ENCODE measurements at regions not wholly inside any gene's neighbourhood (a gene's known extent, or its start where the extent isn't known, plus 50 kb on each side); places are given as distances from the start of the nearest gene placed in this dataset.

DNA sequence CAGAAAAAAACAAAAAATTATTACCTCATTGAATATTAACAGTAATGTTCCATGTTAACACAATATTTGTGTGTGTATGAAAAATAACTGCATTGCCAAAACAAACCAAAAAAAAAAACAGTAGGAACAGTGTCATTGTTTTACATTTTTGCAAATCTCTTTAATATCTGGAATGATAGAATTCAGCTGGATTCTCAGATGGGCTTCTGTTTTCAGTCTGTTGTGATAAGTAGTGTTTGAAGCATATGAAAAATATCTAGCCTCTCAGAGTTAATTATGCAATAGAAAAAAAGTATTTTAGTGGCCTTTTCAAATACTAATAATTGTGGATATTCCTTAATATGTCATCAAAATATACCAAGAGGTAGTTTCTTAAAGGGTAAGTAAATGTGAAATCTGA is 52.9 kb upstream of the RWDD3 start:
- TF ChIP-seq, protein P1, sequence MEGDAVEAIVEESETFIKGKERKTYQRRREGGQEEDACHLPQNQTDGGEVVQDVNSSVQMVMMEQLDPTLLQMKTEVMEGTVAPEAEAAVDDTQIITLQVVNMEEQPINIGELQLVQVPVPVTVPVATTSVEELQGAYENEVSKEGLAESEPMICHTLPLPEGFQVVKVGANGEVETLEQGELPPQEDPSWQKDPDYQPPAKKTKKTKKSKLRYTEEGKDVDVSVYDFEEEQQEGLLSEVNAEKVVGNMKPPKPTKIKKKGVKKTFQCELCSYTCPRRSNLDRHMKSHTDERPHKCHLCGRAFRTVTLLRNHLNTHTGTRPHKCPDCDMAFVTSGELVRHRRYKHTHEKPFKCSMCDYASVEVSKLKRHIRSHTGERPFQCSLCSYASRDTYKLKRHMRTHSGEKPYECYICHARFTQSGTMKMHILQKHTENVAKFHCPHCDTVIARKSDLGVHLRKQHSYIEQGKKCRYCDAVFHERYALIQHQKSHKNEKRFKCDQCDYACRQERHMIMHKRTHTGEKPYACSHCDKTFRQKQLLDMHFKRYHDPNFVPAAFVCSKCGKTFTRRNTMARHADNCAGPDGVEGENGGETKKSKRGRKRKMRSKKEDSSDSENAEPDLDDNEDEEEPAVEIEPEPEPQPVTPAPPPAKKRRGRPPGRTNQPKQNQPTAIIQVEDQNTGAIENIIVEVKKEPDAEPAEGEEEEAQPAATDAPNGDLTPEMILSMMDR (IDR thresholded peaks at IDR 0.05; ENCODE audit: poor library complexity), result no peak
- TF ChIP-seq EZH2 (IDR thresholded peaks at IDR 0.05; ENCODE audit: borderline replicate concordance) (no peak), EZH2phosphoT487 (IDR thresholded peaks at IDR 0.05; ENCODE audit: low read depth, severe bottlenecking, unreplicated experiment) (no peak)
